Large intestine (tissue), 3 donors: ENCODE measurements at regions not wholly inside any gene's neighbourhood (a gene's known extent, or its start where the extent isn't known, plus 50 kb on each side); places are given as distances from the start of the nearest gene placed in this dataset.
"Not testable (repeated sequence)": the region's sequence is repeated elsewhere in the genome, so short reads cannot be mapped to it uniquely, and the experiment has no call there.

Source experiments
- DNase-seq, 2 donors: peaks; one replicate each; pipeline versions ENCODE4 v3.0.0 to v3.0.0-alpha.2; 2013
- H3K27ac ChIP-seq: one replicate; pipeline ENCODE4 v1.5.1; 2013; ENCODE audit warnings: low read length
- H3K27me3 ChIP-seq: 2 replicates; pipeline ENCODE4 v1.6.1; 2013; ENCODE audit warnings: low read length; ENCODE audit not compliant: control insufficient read depth, insufficient read depth
- H3K36me3 ChIP-seq: 2 replicates; pipeline ENCODE4 v1.6.1; 2013; ENCODE audit warnings: low read length; ENCODE audit not compliant: control insufficient read depth, insufficient read depth
- H3K4me1 ChIP-seq: one replicate; pipeline ENCODE4 v1.6.1; 2013; ENCODE audit warnings: low read length; ENCODE audit not compliant: control insufficient read depth, insufficient read depth
- H3K4me3 ChIP-seq: one replicate; pipeline ENCODE4 v1.5.1; 2013; ENCODE audit warnings: low read length
- H3K9me3 ChIP-seq: one replicate; pipeline ENCODE4 v1.6.1; 2013; ENCODE audit warnings: mild to moderate bottlenecking, low read depth, low read length, moderate library complexity; ENCODE audit not compliant: control insufficient read depth
- WGBS: methylation state at CpG from one replicate; pipeline ENCODE4 v1.1.5; 2013; ENCODE audit warnings: low lambda C conversion rate; ENCODE audit not compliant: insufficient coverage; 5-methylcytosine and 5-hydroxymethylcytosine counted together

DNA sequence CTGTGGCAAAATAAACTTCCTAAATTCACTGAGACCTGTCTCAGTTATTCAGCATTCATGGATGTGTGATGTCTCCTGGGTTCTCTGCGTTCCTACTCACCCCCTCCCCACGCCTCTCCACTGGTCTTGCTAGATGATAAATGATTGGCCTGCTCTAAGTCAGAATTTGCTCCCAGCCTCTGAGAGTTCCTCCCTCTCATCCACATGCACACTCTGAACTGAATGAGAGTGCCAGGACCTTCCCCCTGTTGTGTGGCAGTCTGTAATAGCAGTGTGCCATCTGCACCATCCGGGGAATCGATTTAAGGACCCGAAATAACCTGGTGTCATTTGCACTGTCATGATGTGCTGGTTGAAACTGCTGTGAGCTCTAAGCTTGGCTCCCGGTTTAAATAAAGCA is 135.8 kb upstream of the AFDN start:
- H3K27me3 ChIP-seq: peaks cover 3% of the 10 kb centered on the region
- no CpG with 5 or more reads among the region's 6 CpGs for WGBS

DNA sequence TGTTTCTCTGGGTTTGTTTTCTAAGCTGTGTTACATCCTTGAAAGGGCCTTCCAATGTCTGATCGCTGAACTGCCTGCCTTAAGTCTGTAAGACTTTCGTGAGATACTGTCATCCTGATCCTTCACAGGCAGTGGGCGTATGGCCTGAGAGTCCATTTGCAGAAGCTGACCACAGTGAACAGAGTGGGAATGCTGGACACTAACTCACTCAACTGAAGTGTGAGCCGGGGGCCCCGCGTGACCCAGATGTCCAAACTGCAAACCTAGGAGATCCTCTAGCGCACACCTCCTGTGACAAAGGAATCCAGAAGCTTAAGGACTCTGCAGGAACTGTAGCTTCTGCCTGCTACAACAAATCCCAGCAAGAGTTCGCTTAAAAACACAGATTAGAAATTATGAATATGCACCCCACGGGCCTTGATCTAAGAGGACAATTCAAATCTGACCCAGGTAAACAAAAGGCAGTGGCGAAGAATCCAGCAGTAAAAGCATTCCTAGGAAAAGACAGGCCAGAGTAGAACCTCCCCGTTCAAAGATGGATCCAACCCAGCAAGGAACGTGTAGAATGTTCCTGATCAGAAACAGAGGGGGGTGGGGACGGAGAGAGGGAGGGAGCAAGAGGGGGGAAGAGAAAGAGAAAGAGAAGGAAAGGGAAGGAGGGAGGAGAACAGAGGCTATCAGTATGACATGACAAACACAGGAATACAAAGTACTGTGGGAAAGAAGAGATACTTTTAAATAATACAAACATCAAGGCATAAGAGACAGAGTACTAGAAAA is 135.0 kb upstream of the AFDN start:
- no peaks in the 10 kb centered on the region for H3K9me3 ChIP-seq
- no peak for DNase-seq
- no peak overlapping the region for H3K27ac ChIP-seq
- H3K4me3 ChIP-seq: no peak overlapping the region
- H3K36me3 ChIP-seq: no peaks in the 10 kb centered on the region
- H3K27me3 ChIP-seq: peaks cover 3% of the 10 kb centered on the region
- WGBS: 86% methylated on average over 1 of the region's 13 CpGs
- H3K4me1 ChIP-seq: no peaks in the 10 kb centered on the region

More for the DNA sequence above, 135.8 kb upstream of the AFDN start:
- no peaks in the 10 kb centered on the region for H3K4me1 ChIP-seq
- no peak for DNase-seq
- H3K27ac ChIP-seq: no peak overlapping the region
- H3K9me3 ChIP-seq: no peaks in the 10 kb centered on the region
- no peaks in the 10 kb centered on the region for H3K36me3 ChIP-seq
- no peak overlapping the region for H3K4me3 ChIP-seq

DNA sequence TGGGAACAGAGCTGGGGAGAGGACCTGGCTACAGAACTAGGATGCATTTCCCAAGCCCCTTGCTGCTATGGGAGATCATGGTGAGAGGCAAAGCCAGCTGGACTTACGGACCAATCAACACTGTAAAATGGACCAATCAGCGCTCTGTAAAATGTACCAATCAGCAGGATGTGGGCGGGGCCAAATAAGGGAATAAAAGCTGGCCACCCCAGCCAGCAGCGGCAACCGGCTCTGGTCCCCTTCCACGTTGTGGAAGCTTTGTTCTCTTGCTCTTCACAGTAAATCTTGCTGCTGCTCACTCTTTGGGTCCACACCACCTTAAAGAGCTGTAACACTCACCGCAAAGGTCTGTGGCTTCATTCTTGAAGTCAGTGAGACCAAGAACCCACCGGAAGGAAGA is 133.2 kb upstream of the AFDN start:
- H3K27me3 ChIP-seq, H3K9me3 ChIP-seq, H3K36me3 ChIP-seq, DNase-seq, H3K4me1 ChIP-seq, H3K4me3 ChIP-seq, H3K27ac ChIP-seq: not testable (repeated sequence)
- WGBS: no CpG with 5 or more reads among the region's 8 CpGs

DNA sequence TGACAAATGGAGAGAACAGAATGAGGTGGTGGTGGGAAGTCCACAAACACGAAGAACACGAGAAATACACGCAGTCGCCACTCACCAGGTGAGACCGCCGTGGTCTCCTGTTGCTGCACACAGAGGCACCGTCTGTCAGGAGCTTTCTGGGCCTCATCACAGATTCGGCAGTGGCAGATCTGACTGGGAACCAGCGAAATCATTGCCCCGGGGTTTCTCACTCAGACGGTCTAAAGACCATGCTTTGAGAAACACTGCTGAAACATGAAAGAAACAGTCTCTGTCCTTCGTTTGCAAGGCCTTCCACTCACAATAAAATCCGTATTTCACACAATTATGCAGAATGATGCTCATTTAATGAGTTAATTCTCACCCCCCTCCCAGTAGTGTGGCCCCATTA is 130.9 kb upstream of the AFDN start:
- no peaks in the 10 kb centered on the region for H3K9me3 ChIP-seq
- WGBS: 80% methylated on average over 1 of the region's 13 CpGs
- H3K36me3 ChIP-seq: no peaks in the 10 kb centered on the region
- H3K4me1 ChIP-seq: peaks cover 12% of the 10 kb centered on the region
- H3K27ac ChIP-seq: no peak overlapping the region
- no peak overlapping the region for H3K4me3 ChIP-seq
- no peak for DNase-seq
- no peaks in the 10 kb centered on the region for H3K27me3 ChIP-seq

DNA sequence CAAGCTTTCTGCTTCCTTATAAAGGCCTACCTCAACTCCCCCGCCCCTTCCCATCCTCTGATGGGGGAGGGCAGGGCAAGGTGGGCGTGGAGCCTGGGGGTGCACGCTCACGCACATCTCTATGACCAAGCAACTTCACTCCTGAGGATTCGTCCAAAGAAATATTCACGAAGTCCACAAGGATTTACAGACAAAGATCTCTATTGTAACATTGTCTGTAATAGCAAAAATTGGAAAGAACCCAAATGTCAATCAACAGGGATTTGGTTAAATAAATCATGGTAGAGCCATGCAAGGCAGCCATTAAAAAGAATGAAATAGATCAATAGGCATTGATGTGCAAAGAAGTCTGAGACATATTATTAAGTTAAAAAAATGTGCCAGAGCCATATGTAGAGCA is 130.4 kb upstream of the AFDN start:
- Histone ChIP-seq H3K27ac (no peak overlapping the region), H3K4me1 (peaks cover 12% of the 10 kb centered on the region), H3K36me3 (no peaks in the 10 kb centered on the region), H3K4me3 (no peak overlapping the region), H3K27me3 (no peaks in the 10 kb centered on the region), H3K9me3 (no peaks in the 10 kb centered on the region)
- no CpG with 5 or more reads among the region's 6 CpGs for WGBS
- no peak for DNase-seq

DNA sequence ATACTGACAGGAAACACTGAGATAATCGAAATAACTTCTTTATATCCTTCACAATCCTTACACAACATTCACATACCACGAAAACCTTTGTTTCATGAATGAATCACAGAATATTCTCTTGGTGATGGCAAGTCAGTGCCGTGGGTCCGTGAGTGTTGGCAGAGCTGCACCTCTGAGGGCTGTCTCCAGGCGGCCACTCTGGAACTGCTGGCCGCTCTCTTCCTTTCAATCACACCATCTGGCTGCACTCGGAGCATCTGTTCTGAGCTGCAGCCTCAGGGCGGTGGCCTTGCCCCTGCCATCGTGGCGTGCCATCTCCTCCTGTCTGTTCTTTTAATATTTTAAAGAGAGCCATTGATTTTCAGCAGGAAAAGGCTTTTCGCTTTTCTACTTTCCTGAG is 129.4 kb upstream of the AFDN start:
- no peak overlapping the region for H3K4me3 ChIP-seq

DNA sequence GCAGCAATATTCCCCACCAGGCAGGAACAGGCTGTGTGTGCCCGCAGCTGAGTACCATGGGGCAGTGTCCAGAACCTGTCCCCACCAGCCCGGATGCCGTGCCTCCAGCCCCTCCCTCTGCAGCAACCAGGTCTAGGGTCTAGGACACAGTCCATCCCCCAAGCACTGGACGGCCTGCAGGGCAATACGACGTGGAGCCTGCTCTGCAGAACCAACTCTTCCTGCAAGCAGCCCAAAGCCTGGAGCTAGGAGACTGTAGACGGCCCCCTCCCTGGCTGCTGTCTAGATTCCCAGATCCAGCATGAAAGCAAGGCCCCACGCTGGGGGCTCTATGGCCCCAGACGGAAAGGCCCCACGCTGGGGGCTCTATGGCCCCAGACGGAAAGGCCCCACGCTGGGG is 128.2 kb upstream of the AFDN start:
- no peaks in the 10 kb centered on the region for H3K27me3 ChIP-seq
- no peaks in the 10 kb centered on the region for H3K9me3 ChIP-seq
- no peak overlapping the region for H3K27ac ChIP-seq
- peaks cover 12% of the 10 kb centered on the region for H3K4me1 ChIP-seq
- no CpG with 5 or more reads among the region's 12 CpGs for WGBS
- no peaks in the 10 kb centered on the region for H3K36me3 ChIP-seq
- H3K4me3 ChIP-seq: no peak overlapping the region
- no peak for DNase-seq

More for the DNA sequence above, 129.4 kb upstream of the AFDN start:
- Histone ChIP-seq H3K4me1 (peaks cover 12% of the 10 kb centered on the region), H3K36me3 (no peaks in the 10 kb centered on the region), H3K9me3 (no peaks in the 10 kb centered on the region), H3K27me3 (no peaks in the 10 kb centered on the region), H3K27ac (no peak overlapping the region)
- no peak for DNase-seq
- WGBS: 80% methylated on average over 1 of the region's 11 CpGs

DNA sequence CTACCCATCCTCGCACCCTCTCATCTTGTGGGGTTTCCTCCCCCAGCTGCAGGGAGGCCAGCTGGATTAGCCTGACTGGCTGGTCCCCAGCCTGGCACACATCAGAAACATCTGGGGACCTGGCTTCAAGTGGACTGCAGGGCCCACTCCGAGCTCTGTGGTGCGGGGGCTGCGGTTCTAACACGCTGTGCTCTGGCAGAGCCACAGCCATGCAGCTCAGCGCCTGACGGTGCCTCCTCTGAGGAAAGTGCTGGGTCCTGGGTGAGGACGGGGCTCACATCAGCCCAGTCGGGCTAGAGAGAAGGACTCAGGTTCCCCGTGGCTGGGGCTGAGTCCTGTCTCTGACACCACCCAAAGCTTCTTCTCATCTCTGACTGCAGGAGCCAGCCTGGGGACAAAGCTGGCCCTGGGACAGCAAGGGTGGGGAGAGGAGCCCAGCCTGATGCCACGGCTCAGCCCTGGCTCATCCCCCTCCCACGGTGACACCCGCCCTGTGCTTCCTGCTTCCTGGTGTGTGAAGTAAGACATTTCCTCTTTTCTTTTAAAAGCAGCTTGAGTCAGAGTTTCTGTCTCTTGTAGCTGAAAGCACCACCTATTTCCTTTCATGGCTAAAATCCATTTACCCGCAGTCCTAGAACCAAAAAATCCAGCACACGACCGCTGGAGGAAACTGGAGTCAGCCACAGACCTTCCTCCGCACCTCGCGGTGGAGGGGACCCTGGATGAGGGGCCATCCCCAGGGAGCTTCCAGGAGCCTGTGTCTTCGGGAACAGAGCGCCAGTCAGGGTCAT is 127.4 kb upstream of the AFDN start:
- H3K4me1 ChIP-seq: peaks cover 12% of the 10 kb centered on the region
- H3K27me3 ChIP-seq: no peaks in the 10 kb centered on the region
- peak in 1 of 2 donors; percentile 70 for DNase-seq
- no CpG with 5 or more reads among the region's 21 CpGs for WGBS
- peak overlapping the region; percentile 56 for H3K27ac ChIP-seq
- no peaks in the 10 kb centered on the region for H3K36me3 ChIP-seq
- H3K4me3 ChIP-seq: no peak overlapping the region
- H3K9me3 ChIP-seq: no peaks in the 10 kb centered on the region

DNA sequence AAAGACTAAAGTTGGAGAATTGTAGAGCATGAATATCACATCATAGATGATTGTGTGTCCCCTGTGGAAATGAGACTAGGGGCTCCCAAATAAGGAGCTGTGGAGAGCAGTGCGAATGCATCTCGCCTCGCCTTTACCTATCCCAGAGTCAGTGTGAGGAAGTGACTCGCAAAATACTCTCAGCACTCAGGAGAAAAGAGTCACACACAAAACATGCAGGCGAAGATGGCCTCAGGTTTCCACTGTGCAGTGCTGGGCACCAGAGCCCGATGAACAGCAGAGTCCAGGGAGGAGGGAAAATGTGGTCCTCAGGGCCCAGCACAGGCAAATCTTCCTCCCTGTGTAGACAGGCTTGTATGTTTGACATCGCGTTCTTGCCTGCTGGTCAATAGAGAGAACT is 126.5 kb upstream of the AFDN start:
- Histone ChIP-seq H3K4me3 (no peak overlapping the region), H3K36me3 (no peaks in the 10 kb centered on the region), H3K27me3 (no peaks in the 10 kb centered on the region), H3K27ac (no peak overlapping the region), H3K9me3 (no peaks in the 10 kb centered on the region), H3K4me1 (peaks cover 12% of the 10 kb centered on the region)
- whole genome bisulfite sequencing: 80% methylated on average over 1 of the region's 8 CpGs
- no peak for DNase-seq

DNA sequence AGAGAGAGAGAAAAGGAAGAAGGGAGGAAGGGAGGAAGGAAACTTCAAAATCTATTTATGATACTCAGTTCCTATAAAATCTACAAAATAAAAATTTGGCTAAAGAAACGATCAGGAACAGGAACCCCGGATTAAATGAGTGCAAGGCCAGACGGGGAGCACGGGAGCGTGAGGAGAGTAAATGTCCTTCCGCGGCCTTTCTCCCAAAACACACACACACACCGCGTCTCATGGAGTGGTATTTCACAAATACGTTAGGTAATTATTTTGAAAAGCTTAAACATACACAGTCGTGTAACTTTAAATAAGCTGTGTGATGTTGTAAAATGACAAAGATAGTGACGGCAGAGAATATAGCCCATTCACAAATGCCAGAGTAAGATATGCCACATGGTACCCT is 125.7 kb upstream of the AFDN start:
- DNase-seq: no peak
- 91% methylated on average over 7 of the region's 12 CpGs for WGBS
- H3K4me1 ChIP-seq: peaks cover 12% of the 10 kb centered on the region
- no peaks in the 10 kb centered on the region for H3K36me3 ChIP-seq
- no peak overlapping the region for H3K27ac ChIP-seq
- no peak overlapping the region for H3K4me3 ChIP-seq
- no peaks in the 10 kb centered on the region for H3K27me3 ChIP-seq
- H3K9me3 ChIP-seq: no peaks in the 10 kb centered on the region
